ENCODE measurements at regions not wholly inside any gene's neighbourhood (a gene's known extent, or its start where the extent isn't known, plus 50 kb on each side); places are given as distances from the start of the nearest gene placed in this dataset.

- no peak for TF ChIP-seq CTCF (IDR thresholded peaks at IDR 0.05)
- no peak for TF ChIP-seq EZH2 (IDR thresholded peaks at IDR 0.05)
- no peak for TF ChIP-seq EZH2phosphoT487 (IDR thresholded peaks at IDR 0.05)
These were observed 291.9 kb upstream of the USP25 start for GRCh38 chr21:15437883-15438282.

Data from neural progenitor cell (in vitro differentiated cells).